ENCODE measurements at regions not wholly inside any gene's neighbourhood (a gene's known extent, or its start where the extent isn't known, plus 50 kb on each side); places are given as distances from the start of the nearest gene placed in this dataset.

DNA sequence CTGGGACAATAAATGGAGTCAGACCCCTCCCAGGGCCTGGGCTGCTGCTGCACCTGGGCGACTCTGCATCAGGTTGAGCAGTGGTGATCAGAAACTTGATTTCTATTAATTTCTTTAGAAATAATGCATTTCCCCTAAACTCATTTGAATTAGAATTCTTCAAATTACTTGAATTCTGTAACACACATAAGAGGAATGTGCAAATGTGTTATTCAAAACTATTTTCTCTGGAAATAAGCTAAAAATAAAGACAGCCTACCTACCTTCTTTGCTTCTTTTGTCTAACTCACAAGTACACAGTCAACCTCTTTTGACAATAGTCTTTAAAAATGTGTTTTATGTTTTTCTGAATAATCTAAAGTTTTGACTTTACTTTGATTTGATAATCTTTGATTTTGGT is 433.0 kb downstream of the KLF12 start:
- TF ChIP-seq, protein P1, sequence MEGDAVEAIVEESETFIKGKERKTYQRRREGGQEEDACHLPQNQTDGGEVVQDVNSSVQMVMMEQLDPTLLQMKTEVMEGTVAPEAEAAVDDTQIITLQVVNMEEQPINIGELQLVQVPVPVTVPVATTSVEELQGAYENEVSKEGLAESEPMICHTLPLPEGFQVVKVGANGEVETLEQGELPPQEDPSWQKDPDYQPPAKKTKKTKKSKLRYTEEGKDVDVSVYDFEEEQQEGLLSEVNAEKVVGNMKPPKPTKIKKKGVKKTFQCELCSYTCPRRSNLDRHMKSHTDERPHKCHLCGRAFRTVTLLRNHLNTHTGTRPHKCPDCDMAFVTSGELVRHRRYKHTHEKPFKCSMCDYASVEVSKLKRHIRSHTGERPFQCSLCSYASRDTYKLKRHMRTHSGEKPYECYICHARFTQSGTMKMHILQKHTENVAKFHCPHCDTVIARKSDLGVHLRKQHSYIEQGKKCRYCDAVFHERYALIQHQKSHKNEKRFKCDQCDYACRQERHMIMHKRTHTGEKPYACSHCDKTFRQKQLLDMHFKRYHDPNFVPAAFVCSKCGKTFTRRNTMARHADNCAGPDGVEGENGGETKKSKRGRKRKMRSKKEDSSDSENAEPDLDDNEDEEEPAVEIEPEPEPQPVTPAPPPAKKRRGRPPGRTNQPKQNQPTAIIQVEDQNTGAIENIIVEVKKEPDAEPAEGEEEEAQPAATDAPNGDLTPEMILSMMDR (IDR thresholded peaks at IDR 0.05) = no peak
- TF ChIP-seq POLR2A (IDR thresholded peaks at IDR 0.05) = no peak

Measured in body of pancreas (tissue), 4 donors.